ENCODE measurements at regions not wholly inside any gene's neighbourhood (a gene's known extent, or its start where the extent isn't known, plus 50 kb on each side); places are given as distances from the start of the nearest gene placed in this dataset.

- intact Hi-C loops (cut with micrococcal nuclease): no loop called here
Observed at GRCh38 chr4:177235026-177235425, 74.6 kb upstream of the NEIL3 start.

DNA sequence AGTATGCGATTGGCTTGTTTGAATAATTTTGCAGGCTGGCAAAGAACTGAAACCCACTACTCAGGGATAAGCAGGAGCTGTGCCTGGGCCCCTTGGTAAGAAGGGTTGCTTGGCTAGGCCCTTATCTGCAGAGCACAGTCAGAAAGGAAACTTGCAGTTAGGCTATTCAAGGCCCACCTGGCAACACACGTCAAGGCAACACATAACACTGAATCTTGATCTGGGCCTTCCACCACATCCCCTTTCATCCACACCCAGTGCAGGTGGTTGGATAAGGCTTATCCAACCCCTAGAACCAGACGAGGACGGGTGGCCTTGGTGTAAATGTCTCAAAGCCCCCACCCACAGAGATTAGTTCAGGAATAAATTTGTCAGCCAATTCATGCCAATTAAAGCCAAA, 72.8 kb upstream of the NEIL3 start:
- no peaks in the 10 kb centered on the region for H3K9me3 ChIP-seq (replicated peaks in 1 of 2; ENCODE audit: control insufficient read depth in 1 of 2, insufficient read depth in 1 of 2, low read length in 2 of 2)
- WGBS (ENCODE audit: insufficient coverage): 100% methylated on average over 2 of the region's 4 CpGs
- H3K4me2 ChIP-seq (replicated peaks; ENCODE audit: extremely low read depth, low read length, poor library complexity, severe bottlenecking): no peak overlapping the region
- H3K27me3 ChIP-seq (ENCODE audit: control insufficient read depth in 2 of 2, insufficient read depth in 2 of 2, low read length in 2 of 2): no peaks in the 10 kb centered on the region
- H3K79me2 ChIP-seq (ENCODE audit: insufficient read depth, low read length): no peaks in the 10 kb centered on the region
- TF ChIP-seq, protein P1, sequence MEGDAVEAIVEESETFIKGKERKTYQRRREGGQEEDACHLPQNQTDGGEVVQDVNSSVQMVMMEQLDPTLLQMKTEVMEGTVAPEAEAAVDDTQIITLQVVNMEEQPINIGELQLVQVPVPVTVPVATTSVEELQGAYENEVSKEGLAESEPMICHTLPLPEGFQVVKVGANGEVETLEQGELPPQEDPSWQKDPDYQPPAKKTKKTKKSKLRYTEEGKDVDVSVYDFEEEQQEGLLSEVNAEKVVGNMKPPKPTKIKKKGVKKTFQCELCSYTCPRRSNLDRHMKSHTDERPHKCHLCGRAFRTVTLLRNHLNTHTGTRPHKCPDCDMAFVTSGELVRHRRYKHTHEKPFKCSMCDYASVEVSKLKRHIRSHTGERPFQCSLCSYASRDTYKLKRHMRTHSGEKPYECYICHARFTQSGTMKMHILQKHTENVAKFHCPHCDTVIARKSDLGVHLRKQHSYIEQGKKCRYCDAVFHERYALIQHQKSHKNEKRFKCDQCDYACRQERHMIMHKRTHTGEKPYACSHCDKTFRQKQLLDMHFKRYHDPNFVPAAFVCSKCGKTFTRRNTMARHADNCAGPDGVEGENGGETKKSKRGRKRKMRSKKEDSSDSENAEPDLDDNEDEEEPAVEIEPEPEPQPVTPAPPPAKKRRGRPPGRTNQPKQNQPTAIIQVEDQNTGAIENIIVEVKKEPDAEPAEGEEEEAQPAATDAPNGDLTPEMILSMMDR (IDR thresholded peaks at IDR 0.05): no peak
- intact Hi-C loops (cut with micrococcal nuclease): no loop called here
- H3K4me1 Mint-ChIP-seq: peaks cover under 1% of the 10 kb centered on the region
- H3K4me3 ChIP-seq (replicated peaks in 1 of 3; ENCODE audit: low read depth in 2 of 3, low read length in 3 of 3): no peak overlapping the region
- H2AFZ ChIP-seq (ENCODE audit: insufficient read depth, low read depth, low read length, poor library complexity, severe bottlenecking): no peak overlapping the region
- H3K4me3 Mint-ChIP-seq: no peak overlapping the region
- no peak overlapping the region for H3K27ac Mint-ChIP-seq
- H3K27me3 Mint-ChIP-seq (ENCODE audit: low read depth in 3 of 3): peaks cover 0 to 2% (median 0%) of the 10 kb centered on the region in 3 donors
- H4K20me1 ChIP-seq (ENCODE audit: insufficient read depth, low read length): no peaks in the 10 kb centered on the region
- H3K36me3 Mint-ChIP-seq: no peaks in the 10 kb centered on the region
- no peak for DNase-seq
- no peak overlapping the region for H3K27ac ChIP-seq (ENCODE audit: low read depth in 1 of 2, low read length in 2 of 2)
- no peaks in the 10 kb centered on the region for H3K4me1 ChIP-seq (ENCODE audit: control insufficient read depth in 1 of 2, insufficient read depth in 2 of 2, low read length in 2 of 2)
- H3K36me3 ChIP-seq (replicated peaks in 1 of 2; ENCODE audit: control insufficient read depth in 1 of 2, insufficient read depth in 2 of 2, low read length in 2 of 2): no peaks in the 10 kb centered on the region
- no peaks in the 10 kb centered on the region for H3K9me3 Mint-ChIP-seq
- H3K9ac ChIP-seq (ENCODE audit: insufficient read depth, low read length, poor library complexity, severe bottlenecking): no peak overlapping the region

More at GRCh38 chr4:177235026-177235425, 74.6 kb upstream of the NEIL3 start:
- no peak overlapping the region for H3K4me2 ChIP-seq (replicated peaks; ENCODE audit: extremely low read depth, low read length, poor library complexity, severe bottlenecking)
- no peaks in the 10 kb centered on the region for H3K4me1 ChIP-seq (ENCODE audit: control insufficient read depth in 1 of 2, insufficient read depth in 2 of 2, low read length in 2 of 2)
- H3K27me3 ChIP-seq (ENCODE audit: control insufficient read depth in 2 of 2, insufficient read depth in 2 of 2, low read length in 2 of 2): no peaks in the 10 kb centered on the region
- H3K27me3 Mint-ChIP-seq (ENCODE audit: low read depth in 3 of 3): peaks cover 0 to 2% (median 0%) of the 10 kb centered on the region in 3 donors
- TF ChIP-seq, protein P1 (IDR thresholded peaks at IDR 0.05): no peak
- no peak overlapping the region for H3K9ac ChIP-seq (ENCODE audit: insufficient read depth, low read length, poor library complexity, severe bottlenecking)
- H3K9me3 ChIP-seq (replicated peaks in 1 of 2; ENCODE audit: control insufficient read depth in 1 of 2, insufficient read depth in 1 of 2, low read length in 2 of 2): no peaks in the 10 kb centered on the region
- H3K79me2 ChIP-seq (ENCODE audit: insufficient read depth, low read length): no peaks in the 10 kb centered on the region
- H3K4me3 ChIP-seq (replicated peaks in 1 of 3; ENCODE audit: low read depth in 2 of 3, low read length in 3 of 3): no peak overlapping the region
- H3K27ac Mint-ChIP-seq: no peak overlapping the region
- no CpG with 5 or more reads among the region's 1 CpG for WGBS (ENCODE audit: insufficient coverage)
- H3K36me3 Mint-ChIP-seq: no peaks in the 10 kb centered on the region
- no peaks in the 10 kb centered on the region for H4K20me1 ChIP-seq (ENCODE audit: insufficient read depth, low read length)
- H3K9me3 Mint-ChIP-seq: peaks cover 0 to 2% (median 0%) of the 10 kb centered on the region in 7 donors
- no peak overlapping the region for H3K27ac ChIP-seq (ENCODE audit: low read depth in 1 of 2, low read length in 2 of 2)
- H3K36me3 ChIP-seq (replicated peaks in 1 of 2; ENCODE audit: control insufficient read depth in 1 of 2, insufficient read depth in 2 of 2, low read length in 2 of 2): no peaks in the 10 kb centered on the region
- no peak overlapping the region for H2AFZ ChIP-seq (ENCODE audit: insufficient read depth, low read depth, low read length, poor library complexity, severe bottlenecking)
- no peak for DNase-seq
- peaks cover 5% of the 10 kb centered on the region for H3K4me1 Mint-ChIP-seq
- H3K4me3 Mint-ChIP-seq: no peak overlapping the region

Data from CD14-positive monocyte (primary cell).